ENCODE measurements at regions not wholly inside any gene's neighbourhood (a gene's known extent, or its start where the extent isn't known, plus 50 kb on each side); places are given as distances from the start of the nearest gene placed in this dataset.
"Not testable (repeated sequence)": the region's sequence is repeated elsewhere in the genome, so short reads cannot be mapped to it uniquely, and the experiment has no call there.

DNA sequence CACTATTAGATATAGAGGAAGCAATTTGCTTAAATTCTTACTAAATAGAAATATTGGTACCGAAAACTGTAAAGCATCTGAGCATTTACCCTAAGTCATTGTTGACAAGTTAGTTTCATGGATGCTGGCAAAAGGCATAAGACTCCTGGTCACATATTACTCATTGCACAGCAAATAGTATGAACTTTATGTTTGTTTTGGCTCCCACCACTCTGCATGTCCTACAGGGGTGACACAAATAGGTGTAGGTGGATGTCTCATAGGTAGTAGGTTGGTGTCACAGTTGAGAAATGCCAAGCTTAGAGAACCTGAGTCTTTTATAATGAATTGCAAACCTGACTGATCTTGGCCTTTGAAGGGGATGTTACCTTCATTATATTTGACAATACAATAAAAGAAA is 199.6 kb upstream of the SEMA3D start:
- DNase-seq (ENCODE audit: low read depth in 2 of 3, low spot score in 2 of 3), result no peak

DNA sequence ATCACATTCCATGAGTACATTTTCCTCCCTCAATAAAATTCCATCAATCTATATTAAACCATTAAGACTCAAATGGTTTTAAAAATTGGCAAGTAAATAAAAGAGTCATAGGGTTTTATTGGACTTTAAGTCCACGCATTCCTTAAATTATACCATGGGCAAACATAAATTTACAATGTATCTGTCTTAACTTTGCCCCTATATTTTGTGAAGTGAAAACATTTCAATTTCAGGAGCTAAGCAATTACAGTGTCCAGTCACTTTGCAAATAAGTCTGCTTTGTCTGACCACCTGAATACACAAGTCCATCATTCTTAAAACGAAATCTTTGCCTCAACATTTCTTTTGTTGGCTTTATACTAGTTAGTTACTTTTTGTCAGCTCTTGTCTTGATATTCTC is 197.5 kb upstream of the SEMA3D start:
- no peak for DNase-seq (ENCODE audit: low read depth in 2 of 3, low spot score in 2 of 3)

DNA sequence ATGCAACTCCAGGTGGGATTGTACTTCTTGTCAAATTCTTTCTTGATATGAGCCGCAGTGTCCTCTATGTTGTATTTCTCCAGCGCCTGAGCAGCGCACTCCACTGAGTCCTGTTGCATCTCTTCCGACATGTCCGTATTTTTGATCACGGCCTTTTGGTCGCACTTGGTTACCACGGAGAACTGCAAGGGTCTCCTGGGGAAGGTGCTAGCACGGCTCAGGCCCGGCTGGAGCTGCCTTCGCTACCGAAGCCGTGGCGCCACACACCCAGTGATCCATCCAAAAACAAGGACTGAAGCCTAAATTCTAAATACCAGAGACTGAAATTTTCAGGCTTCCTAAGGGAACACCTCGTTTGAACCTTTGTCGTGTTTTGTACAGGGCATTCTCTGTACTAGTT is 194.4 kb upstream of the SEMA3D start:
- DNase-seq (ENCODE audit: low read depth in 2 of 3, low spot score in 2 of 3), result no peak

DNA sequence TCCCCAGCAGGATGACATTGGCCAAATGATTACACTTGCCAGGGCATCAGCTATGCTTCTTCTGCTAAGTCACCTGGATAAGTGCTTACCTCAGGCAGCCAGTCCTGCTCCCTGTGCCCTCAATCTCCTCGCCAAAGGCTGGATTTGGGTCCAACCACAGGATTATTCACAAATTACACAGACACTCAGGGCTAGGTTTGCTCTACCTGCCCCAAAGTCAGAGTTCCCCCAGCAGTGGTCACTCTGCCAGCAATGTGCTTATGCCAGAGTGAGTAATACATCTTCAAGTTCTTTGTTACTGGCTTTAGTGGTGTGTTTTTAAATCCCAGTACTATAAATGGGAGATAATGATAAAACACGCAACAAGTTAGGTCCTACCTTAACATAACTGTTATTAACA is 189.7 kb upstream of the SEMA3D start:
- DNase-seq (ENCODE audit: low read depth in 2 of 3, low spot score in 2 of 3), result no peak

DNA sequence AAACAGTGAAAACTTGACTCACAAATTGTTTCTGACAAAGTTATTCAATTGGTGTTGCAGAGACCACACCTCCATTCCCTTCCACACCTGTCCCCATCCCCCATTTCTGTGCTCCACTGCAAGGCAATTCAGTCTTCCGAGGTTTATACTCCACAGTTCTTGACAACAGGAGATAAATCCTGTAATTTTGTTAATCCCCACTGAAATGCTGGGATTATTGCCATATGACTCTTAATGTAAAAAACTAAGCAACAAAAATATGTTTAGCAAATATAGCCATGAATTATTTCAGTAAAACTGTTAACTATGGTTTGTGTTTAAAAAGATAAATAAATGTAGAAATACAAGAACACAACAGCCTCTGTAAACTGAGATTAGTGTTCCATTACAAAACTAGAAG is 170.1 kb upstream of the SEMA3D start:
- DNase-seq (ENCODE audit: low read depth in 2 of 3, low spot score in 2 of 3), result no peak

DNA sequence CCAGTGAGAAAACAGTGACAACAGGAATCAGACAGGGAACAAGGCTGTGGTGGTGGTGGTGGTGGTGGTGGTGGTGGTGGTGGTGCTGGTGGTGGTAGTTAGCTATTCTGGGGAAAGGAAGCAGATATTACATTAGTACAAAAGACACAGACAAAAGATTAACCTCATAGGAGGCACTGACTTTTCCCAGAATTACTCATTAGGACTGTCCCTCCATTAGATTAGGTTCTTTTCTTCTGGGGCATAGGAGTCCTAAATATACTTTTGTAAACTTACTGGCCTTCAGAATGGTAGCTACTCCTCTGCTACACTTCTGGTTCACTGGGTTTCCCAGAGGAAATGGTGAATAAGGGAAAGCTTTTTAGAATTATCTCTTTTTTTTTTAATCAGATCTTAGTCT is 156.6 kb upstream of the SEMA3D start:
- DNase-seq (ENCODE audit: low read depth in 2 of 3, low spot score in 2 of 3), result no peak

DNA sequence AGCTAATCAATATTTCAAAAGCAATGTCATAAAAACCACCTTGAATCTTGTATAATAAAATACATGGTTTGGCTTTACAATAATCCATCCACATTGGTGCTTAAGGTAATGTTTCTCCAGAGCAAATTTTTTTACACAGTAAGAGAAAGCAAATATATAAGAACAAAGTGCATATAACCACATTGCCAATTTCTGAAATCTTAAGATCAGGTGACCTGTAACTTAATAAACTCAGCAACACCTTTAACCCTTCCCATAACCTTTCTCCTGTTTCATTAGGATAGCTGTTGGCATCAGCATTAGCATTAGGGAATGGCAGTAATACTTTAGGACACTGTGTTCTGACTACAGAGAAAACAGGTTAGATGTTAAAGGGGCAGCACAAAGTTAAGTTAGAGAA is 155.9 kb upstream of the SEMA3D start:
- DNase-seq (ENCODE audit: low read depth in 2 of 3, low spot score in 2 of 3), result no peak

DNA sequence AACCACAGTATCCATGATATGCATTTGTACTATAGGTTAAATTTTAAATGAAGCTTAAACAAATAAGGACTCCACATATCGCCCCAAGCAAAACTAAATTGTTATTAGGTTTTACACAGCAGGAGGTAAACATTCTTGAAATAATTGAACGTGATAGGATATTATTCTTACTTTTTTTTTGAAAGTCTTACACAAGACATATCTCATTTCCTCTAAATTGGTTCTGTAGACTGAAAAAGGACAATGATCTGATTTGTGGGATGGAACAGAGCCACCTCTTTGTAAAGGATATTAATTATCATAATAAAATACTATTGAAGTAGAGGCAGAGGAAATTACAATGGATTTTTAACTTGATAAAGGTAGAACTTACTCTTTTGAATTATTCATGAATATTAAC is 155.1 kb upstream of the SEMA3D start:
- DNase-seq (ENCODE audit: low read depth in 2 of 3, low spot score in 2 of 3), result no peak

DNA sequence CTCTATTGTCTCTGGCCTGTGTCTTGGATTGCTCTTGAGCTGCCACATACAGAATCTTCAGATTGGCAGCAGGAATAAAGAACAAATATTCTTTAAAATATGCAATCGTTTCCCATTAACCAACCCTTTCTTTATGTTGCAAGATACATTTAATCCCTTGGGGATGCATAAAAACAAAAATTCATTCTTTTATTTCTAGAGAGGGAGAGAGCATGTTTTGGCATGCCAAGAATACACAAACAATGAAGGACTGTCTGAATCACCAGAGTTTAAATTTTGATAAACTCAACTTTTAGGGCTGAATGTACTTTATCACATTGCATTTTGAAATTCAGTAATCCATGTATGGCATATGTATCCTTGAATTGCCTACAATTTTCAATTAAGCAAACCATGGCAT is 154.3 kb upstream of the SEMA3D start:
- DNase-seq (ENCODE audit: low read depth in 2 of 3, low spot score in 2 of 3), result no peak

DNA sequence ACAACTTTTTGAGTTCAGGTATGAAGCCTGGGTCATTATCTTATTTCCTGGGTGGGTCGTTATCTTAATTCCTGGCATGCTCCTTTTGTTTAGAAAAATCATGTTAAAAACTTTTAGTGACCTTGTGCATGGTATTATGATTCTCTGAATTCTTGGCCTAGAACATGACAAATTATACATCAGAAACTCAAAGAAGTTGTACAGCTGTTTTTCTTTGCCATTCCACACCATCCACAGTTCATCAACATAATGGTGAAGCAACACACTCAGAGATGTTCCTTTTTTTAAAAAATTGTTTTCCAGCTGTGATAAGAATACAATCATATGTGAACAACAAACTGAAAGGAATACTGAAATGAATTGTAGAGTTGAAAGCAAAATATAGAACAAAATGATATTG is 149.2 kb upstream of the SEMA3D start:
- DNase-seq (ENCODE audit: low read depth in 2 of 3, low spot score in 2 of 3), result no peak

DNA sequence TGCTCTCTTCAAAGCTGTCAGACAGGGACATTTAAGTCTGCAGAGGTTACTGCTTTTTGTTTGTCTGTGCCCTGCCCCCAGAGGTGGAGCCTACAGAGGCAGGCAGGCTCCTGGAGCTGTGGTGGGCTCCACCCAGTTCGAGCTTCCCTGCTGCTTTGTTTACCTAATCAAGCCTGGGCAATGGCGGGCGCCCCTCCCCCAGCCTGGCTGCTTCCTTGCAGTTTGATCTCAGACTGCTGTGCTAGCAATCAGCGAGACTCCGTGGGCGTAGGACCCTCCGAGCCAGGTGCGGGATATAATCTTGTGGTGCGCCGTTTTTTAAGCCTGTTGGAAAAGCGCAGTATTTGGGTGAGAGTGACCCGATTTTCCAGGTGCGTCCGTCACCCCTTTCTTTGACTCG is 148.3 kb upstream of the SEMA3D start:
- DNase-seq (ENCODE audit: low read depth in 2 of 3, low spot score in 2 of 3), result not testable (repeated sequence)

DNA sequence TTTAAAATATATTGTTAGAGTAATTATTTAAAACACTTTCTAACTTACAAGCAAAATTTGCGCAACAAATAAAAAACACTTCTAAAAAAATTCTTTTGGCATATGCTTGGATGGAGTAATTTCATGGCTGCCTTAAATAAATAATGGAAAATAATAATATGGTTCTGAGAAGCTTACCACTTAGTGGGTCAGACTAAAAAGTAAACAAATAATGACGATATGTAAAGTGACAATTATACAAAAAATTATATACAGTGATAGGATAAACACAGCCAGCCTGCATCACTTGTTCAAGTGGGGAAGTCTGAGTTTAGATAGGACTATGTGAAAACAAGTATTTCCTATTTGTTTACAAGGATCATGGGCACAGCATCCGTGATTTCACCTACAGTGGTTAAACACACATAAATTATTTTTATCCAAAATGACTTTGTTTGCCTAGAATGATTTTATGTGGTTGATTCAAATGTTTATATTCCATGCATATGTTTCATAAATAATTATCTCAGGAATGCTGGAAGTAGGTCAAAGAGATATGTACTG is 141.7 kb upstream of the SEMA3D start:
- no peak for DNase-seq (ENCODE audit: low read depth in 2 of 3, low spot score in 2 of 3)

DNA sequence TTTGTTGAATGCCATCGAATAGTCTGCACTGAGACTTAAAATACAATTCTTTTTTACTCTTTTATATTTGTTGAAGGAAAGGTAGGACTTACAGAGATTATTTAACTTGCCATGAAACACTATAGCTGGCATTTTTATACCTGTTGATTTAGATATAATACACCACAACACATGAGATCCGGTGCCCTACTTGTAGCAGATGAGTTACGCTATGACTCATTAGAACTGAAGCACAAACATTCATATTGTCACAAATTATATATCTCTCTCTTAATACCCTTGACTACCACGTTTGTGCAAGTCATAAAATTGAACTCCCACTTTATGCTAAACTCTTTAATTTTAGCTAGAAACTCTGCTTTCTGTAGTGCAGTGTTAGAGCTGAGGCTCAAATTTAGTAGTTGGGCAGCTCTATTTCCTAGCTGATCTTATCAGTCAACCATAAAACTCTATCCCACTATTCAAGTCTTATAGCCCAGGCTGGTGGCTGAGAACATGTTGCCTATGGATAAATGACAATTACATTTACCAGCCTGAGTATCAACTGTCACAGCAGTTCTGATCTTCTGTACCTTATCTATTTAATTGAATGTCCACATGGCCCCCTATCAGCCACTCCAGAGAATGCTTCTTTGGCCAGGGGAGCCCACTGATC is 137.4 kb upstream of the SEMA3D start:
- no peak for DNase-seq (ENCODE audit: low read depth in 2 of 3, low spot score in 2 of 3)

DNA sequence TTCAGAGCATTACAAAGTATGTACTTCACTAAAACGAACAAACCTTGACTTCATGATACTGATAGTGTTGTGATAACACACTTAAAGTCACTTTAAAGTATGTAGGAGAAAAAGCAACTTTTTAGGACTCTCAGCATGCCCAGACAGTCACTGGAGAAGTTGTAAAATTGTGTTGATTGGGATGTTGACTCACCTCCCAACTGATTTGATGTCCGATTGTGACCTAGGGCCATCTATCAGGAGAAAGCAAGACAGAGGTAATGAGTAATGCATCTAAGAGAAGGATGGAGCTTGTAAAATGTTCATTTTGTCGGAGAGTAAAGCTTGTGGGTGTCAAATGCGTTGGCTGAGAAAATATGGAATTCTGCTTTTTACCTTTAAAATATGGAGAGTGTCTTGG is 135.4 kb upstream of the SEMA3D start:
- no peak for DNase-seq (ENCODE audit: low read depth in 2 of 3, low spot score in 2 of 3)

DNA sequence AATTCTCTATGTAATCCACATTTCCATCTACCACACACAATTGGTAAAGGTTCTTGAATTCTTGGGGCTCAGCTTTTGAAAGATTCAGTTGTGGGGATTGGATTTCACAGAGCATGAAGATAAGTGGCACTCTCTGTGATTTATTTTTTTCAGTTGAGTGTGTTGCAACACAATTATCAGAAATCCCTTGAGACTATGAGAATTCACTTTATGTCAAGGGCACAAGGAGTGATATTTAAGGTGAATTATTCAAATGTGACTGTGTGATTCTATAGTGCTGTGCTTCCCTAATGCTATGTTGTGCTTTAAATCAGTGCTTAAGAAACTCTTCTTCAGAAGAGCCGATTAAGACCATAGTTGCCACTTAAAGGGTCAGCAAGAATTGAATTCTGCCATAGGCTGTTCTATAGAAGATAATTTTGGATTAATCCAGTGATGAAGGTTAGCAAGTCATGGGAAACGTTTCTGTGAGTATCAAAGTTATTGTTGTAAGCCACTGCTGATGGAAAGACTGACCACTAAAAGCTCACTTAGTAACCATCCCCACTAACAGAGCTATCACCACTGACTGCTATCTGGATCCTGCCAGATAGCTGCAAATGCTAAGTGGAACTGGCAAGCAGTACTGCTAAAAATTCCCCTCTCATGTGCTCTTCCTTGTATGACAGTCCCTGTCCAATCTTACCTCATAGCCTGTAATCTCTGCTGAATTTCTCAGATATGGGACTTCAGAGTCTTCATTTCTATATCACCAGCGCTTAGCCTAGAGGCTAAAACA is 134.0 kb upstream of the SEMA3D start:
- no peak for DNase-seq (ENCODE audit: low read depth in 2 of 3, low spot score in 2 of 3)

DNA sequence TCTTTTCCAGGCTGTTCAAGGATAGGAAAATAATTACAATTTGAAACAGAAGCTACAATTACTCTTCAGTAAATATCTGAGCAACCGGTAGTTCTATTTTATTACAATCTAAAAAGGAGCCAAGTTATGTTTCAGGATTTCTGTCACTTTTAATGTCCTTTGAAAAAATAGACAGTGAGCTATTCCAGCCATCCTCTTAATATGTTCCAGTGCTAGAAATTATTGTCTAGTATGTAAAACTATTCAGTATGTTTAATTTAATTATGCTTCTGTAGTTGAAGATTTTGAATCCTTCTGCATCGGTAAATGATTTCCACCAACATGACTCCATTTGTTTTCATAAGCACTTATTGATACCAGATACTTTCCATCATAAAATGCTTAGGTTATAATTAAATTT is 129.6 kb upstream of the SEMA3D start:
- DNase-seq (ENCODE audit: low read depth in 2 of 3, low spot score in 2 of 3), result no peak

DNA sequence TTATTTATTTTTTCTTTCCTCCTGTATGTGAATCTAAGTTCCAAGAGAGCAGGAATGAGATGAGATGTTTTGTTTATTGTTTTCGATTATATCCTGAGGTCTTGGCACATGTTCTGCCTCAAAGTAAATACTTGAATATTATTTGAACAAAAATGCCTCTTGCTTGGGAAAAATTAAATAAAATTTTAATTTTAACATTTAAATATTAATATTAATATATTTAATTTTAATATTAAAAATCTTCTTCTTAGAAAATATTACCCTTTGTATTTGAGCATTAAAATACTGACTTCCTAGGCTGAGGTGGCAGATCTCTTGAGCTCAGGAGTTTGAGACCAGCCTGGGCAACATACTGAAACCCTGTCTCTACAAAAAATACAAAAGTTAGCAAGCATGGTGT is 123.4 kb upstream of the SEMA3D start:
- no peak for DNase-seq (ENCODE audit: low read depth in 2 of 3, low spot score in 2 of 3)

DNA sequence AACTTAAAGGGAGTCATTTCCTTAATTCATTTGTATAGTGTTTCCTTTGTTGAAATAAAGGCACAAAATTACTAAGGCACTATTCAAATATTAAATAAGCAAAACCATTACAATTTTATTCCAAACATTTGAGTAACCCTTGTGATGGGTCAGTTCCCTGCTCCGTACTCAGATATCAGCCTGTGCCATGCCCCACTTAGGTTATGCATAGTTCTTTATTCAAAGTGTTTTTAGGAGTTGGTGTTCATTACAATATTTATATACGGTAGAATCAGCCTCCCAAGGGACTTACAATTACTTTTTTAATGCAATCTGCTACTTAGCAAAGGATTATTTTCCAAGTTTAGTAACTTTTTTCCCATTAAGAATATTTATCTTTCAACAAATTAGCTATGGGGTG is 119.3 kb upstream of the SEMA3D start:
- no peak for DNase-seq (ENCODE audit: low read depth in 2 of 3, low spot score in 2 of 3)

DNA sequence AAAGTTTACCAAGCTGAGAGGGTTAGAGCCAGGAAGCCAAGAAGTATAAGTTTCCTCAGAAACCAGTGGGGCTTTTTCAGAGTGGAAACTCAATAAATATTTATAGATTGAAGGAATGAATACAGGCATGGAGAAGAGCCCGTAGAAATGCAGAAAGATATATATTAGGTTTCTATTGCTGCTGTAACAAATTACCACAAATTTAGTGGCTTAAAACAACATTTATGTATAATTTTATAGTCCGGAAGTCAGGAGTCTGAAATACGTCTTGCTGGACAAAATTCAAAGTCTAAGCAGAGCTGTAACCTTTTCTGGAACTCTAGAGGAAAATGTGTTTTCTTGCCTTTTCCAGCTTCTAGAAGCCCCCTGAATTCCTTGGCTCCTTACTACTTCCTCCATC is 107.3 kb upstream of the SEMA3D start:
- DNase-seq (ENCODE audit: low read depth in 2 of 3, low spot score in 2 of 3), result no peak

DNA sequence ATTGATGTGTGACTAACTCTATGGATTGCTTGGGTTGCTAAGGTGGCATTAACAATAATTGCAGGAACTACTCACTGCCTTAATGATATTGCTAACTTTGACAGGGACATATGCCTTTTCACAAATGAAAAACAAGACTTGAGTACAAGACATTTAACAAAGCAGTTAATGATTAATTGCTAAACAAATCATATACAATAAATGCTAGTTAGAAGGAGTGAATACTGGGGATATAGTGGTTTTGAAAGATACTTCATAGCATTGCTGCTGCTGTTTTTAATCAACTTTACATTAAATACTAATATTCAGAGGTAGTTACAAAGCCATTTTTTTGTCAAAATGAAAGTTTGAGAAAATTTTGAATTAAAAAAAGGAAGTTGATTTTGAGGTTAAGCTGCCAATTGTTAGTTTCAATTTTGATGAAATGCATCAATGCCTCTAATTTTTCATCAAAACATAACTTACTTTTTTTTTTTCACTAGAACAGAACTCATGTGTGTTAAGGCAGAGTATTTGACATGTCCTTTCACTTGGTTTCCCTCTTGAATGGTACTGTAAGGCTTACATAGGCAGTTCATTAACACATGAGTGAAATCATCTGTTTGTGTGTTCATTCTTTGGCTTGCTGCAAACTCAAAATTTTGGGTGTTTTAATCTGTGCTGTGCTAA is 106.2 kb upstream of the SEMA3D start:
- peak in 1 of 3 donors; percentile 3 for DNase-seq (ENCODE audit: low read depth in 2 of 3, low spot score in 2 of 3)

DNA sequence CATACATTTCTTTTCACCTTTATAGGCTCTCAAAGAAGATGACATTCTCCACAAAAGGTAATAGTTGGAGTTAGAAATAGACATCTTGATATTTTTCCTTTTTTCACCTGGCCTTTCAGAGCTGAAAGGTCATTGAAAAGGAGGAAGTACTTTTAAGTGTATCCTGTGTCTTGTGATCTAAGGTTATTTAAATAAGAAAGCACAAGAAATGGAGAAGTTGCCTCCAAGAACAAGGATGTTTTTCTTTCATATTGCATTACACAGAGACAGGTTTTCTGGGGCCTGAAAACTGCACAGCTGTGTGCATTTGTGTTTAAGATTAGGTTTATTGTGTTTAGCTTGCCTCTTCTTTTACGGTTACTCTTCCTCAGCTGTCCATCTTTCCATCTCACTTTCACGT is 103.4 kb upstream of the SEMA3D start:
- DNase-seq (ENCODE audit: low read depth in 2 of 3, low spot score in 2 of 3), result peak in 1 of 3 donors; percentile 11

DNA sequence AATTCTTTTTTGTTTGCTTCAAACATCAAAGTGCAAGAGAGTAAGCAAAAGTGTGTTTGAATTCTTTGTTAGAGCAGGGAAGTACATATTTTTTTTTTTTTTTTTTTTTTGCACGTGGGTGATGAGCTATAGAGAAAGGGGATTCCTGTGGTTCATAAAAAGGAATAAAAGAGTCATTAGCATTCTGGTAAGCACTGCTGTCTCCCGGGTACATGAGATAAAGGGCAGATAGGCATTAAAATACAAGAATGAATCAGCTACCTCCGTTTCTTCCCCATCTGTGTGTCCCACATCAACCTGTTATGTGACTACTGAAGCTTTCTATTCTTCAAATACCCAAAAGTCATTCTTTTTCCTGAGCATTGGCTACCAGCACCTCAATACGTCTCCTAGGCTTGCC is 102.4 kb upstream of the SEMA3D start:
- DNase-seq (ENCODE audit: low read depth in 2 of 3, low spot score in 2 of 3), result no peak
